HepG2 (cell line): ENCODE measurements at regions not wholly inside any gene's neighbourhood (a gene's known extent, or its start where the extent isn't known, plus 50 kb on each side); places are given as distances from the start of the nearest gene placed in this dataset.

ENCODE experiments used
- ATAC-seq: fragments of 200-7000 bp; cut with Tn5 transposase; 3 replicates; pipeline ENCODE4 v1.9.1; 2020; ENCODE audit warnings: mild to moderate bottlenecking, moderate library complexity
- BruUV-seq: library from RNA; stranded (reverse); fragments of 400-500 nt; replicated peaks from 2 replicates; lab custom pipeline; 2021; lab: Mats Ljungman, UMichigan
- CTCF ChIA-PET: fragments of 300-600 bp; formaldehyde crosslinking; extraction: SDS; loops from one replicate; lab custom pipeline; 2021; ENCODE audit warnings: low total read pairs, inconsistent platforms, low intra/inter-chr PET ratio; lab: Yijun Ruan, JAX
- POLR2A ChIA-PET: fragments of 350-600 bp; sonication (Branson Sonifier 250); formaldehyde crosslinking; loops from one replicate; lab custom pipeline; 2020; ENCODE audit warnings: antibody characterized with exemption, inconsistent platforms; lab: Yijun Ruan, JAX
- DNase-seq: peaks from one replicate; pipeline ENCODE4 v3.0.0-alpha.2; 2015; ENCODE audit warnings: low spot score
- FAIRE-seq: peaks from 3 replicates; lab custom pipeline; 2011; peaks lifted over from hg19 to GRCh38; lab: Jason Lieb, UNC
- H2AFZ ChIP-seq: one replicate; pipeline ENCODE4 v1.6.1; 2011; ENCODE audit warnings: low read length, inconsistent platforms
- H3K27ac ChIP-seq: fragments of 300-600 bp; 3 replicates; pipeline ENCODE4 v1.8.0; 2011; ENCODE audit warnings: mixed run types, mild to moderate bottlenecking, mixed read lengths, low read length, inconsistent platforms; ENCODE audit not compliant: insufficient read depth; ENCODE audit errors: extremely low read length
- H3K27me3 ChIP-seq, 2 experiments: fragments of 200-600 bp in 1 of 2; 2 replicates in 1 of 2; 3 replicates in 1 of 2; pipeline versions ENCODE4 v1.6.0 to v1.8.0; 2011; ENCODE audit warnings: low read length in 2 of 2, mild to moderate bottlenecking in 2 of 2, moderate library complexity in 2 of 2, inconsistent platforms in 1 of 2; ENCODE audit not compliant: insufficient read depth in 2 of 2, control insufficient read depth in 1 of 2
- H3K36me3 ChIP-seq, 2 experiments: fragments of 200-600 bp in 1 of 2; replicated peaks in 1 of 2; 2 replicates in 1 of 2; 3 replicates in 1 of 2; pipeline versions ENCODE4 v1.5.1 to v1.8.0; 2011; ENCODE audit warnings: low read length in 2 of 2, inconsistent platforms in 1 of 2; ENCODE audit not compliant: insufficient read depth in 2 of 2, control insufficient read depth in 1 of 2
- H3K4me1 ChIP-seq: 2 replicates; pipeline ENCODE4 v1.5.1; 2012; ENCODE audit warnings: low read length, inconsistent platforms; ENCODE audit not compliant: insufficient read depth
- H3K4me2 ChIP-seq: 2 replicates; pipeline ENCODE4 v1.6.0; 2011; ENCODE audit warnings: low read depth, low read length, inconsistent platforms
- H3K4me3 ChIP-seq, 3 experiments: fragments of 200-600 bp in 1 of 3; sonication (generic), shearing (Covaris generic) in 1 of 3; replicated peaks in 1 of 3; 2 replicates each; pipeline ENCODE4 v1.5.1; 2011 to 2016; ENCODE audit warnings: low read length in 3 of 3, inconsistent platforms in 2 of 3, low read depth in 2 of 3, mild to moderate bottlenecking in 2 of 3, control low read depth in 1 of 3, mixed read lengths in 1 of 3; ENCODE audit not compliant: insufficient read depth in 1 of 3
- H3K79me2 ChIP-seq: one replicate; pipeline ENCODE4 v1.6.1; 2011; ENCODE audit warnings: low read length, inconsistent platforms; ENCODE audit not compliant: insufficient read depth
- H3K9ac ChIP-seq: 2 replicates; pipeline ENCODE4 v1.6.0; 2011; ENCODE audit warnings: mild to moderate bottlenecking, low read depth, low read length, inconsistent platforms; ENCODE audit not compliant: insufficient read depth
- H3K9me3 ChIP-seq: 2 replicates; pipeline ENCODE4 v1.5.1; 2012; ENCODE audit warnings: mild to moderate bottlenecking, low read length
- H4K20me1 ChIP-seq: 2 replicates; pipeline ENCODE4 v1.6.0; 2011; ENCODE audit warnings: inconsistent platforms, mild to moderate bottlenecking, low read length, moderate library complexity; ENCODE audit not compliant: insufficient read depth
- CSRNP2 ChIP-seq: sonication (generic); formaldehyde crosslinking; conservative IDR thresholded peaks from 2 replicates; pipeline ENCODE4 v1.8.0; 2022; ENCODE audit warnings: low read depth, missing genetic modification reagents
- FOXP4 ChIP-seq: sonication (generic); formaldehyde crosslinking; IDR thresholded peaks from 2 replicates; pipeline ENCODE4 v1.4.0; 2020; ENCODE audit warnings: missing genetic modification reagents
- NFKBIZ ChIP-seq: IDR thresholded peaks from 2 replicates; pipeline ENCODE4 v1.6.1; 2018; ENCODE audit warnings: missing genetic modification reagents, missing compliant biosample characterization
- STAG1 ChIP-seq: sonication (generic); formaldehyde crosslinking; IDR thresholded peaks from 2 replicates; pipeline ENCODE4 v1.4.0; 2020; ENCODE audit warnings: missing genetic modification reagents
- ZNF460 ChIP-seq: sonication (generic); formaldehyde crosslinking; IDR thresholded peaks from 2 replicates; pipeline ENCODE4 v1.5.1; 2020; ENCODE audit warnings: missing genetic modification reagents, mild to moderate bottlenecking, borderline replicate concordance
- WGBS: methylation state at CpG from one replicate; pipeline ENCODE4 v1.1.6; 2017; ENCODE audit warnings: low lambda C conversion rate; 5-methylcytosine and 5-hydroxymethylcytosine counted together
- in situ Hi-C: cut with HindIII; loops from 2 replicates; pipeline ENCODE4 v1.10.0; 2017; ENCODE audit warnings: low pct_unique_long_range_greater_than_20kb; ENCODE audit not compliant: extremely low pct_ligation_motif_present
- intact Hi-C: fragments of 100-400 bp; cut with micrococcal nuclease; formaldehyde crosslinking; loops from one replicate; pipeline ENCODE4 v1.10.0; 2022; ENCODE audit not compliant: unreplicated experiment
- TF ChIP-seq, protein P1 (sequence below): sonication (generic); formaldehyde crosslinking; IDR thresholded peaks from 2 replicates; pipeline ENCODE4 v1.9.0; 2021; ENCODE audit warnings: missing genetic modification reagents, mild to moderate bottlenecking, borderline replicate concordance

- TF ChIP-seq ZNF460 (CRISPR knock-in tag) (no peak), STAG1 (CRISPR knock-in tag) (no peak)
Observed at GRCh38 chr7:69187824-69188333, 410.4 kb upstream of the AUTS2 start (continued).

DNA sequence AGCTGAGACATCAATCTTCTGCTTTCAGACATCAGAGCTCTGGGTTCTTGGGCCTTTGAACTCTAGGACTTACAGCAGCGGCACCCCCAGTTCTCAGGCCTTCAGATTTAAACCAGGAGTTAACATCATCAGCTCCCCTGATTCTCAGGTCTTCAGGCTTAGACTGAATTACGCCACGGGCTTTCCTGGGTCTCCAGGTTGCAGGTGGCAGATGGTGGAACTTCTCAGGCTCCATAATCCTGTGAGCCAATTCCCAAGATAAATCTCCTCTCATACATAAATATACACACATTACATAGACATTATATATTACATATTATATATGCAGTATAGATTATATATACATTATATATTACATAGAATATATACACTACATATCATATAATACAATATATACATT lies 408.9 kb upstream of the AUTS2 start:
- Histone ChIP-seq H3K9me3 (peaks cover 17% of the 10 kb centered on the region), H3K79me2 (no peaks in the 10 kb centered on the region), H4K20me1 (no peaks in the 10 kb centered on the region), H3K4me1 (no peaks in the 10 kb centered on the region), H3K36me3 (no peaks in the 10 kb centered on the region), H3K27ac (no peak overlapping the region), H3K27me3 (no peaks in the 10 kb centered on the region), H3K9ac (no peak overlapping the region), H3K4me2 (no peak overlapping the region)
- FAIRE-seq (no peak), DNase-seq (no peak), ATAC-seq (no peak)
- CTCF ChIA-PET, result no interaction called here
- 5% methylated on average over 3 of the region's 3 CpGs for WGBS
- POLR2A ChIA-PET, result no interaction called here
- TF ChIP-seq CSRNP2 (CRISPR knock-in tag) (no peak), FOXP4 (CRISPR knock-in tag) (no peak), NFKBIZ (CRISPR knock-in tag) (no peak)
- TF ChIP-seq, protein P1, sequence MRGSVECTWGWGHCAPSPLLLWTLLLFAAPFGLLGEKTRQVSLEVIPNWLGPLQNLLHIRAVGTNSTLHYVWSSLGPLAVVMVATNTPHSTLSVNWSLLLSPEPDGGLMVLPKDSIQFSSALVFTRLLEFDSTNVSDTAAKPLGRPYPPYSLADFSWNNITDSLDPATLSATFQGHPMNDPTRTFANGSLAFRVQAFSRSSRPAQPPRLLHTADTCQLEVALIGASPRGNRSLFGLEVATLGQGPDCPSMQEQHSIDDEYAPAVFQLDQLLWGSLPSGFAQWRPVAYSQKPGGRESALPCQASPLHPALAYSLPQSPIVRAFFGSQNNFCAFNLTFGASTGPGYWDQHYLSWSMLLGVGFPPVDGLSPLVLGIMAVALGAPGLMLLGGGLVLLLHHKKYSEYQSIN, result no peak
- TF ChIP-seq, all 625 proteins: peak for 0
- in situ Hi-C loops, result no loop called here
- BruUV-seq, result no TSS peak
- H2AFZ ChIP-seq, result no peak overlapping the region
- intact Hi-C loops, result no loop called here
- no peak overlapping the region for H3K4me3 ChIP-seq
